Neural cell (in vitro differentiated cells): ENCODE measurements at regions not wholly inside any gene's neighbourhood (a gene's known extent, or its start where the extent isn't known, plus 50 kb on each side); places are given as distances from the start of the nearest gene placed in this dataset.
"Not testable (repeated sequence)": the region's sequence is repeated elsewhere in the genome, so short reads cannot be mapped to it uniquely, and the experiment has no call there.

ENCODE experiments used
- CTCF ChIP-seq: fragments of 450-650 bp; IDR thresholded peaks from 2 replicates; pipeline ENCODE4 v1.5.1; 2014; ENCODE audit warnings: antibody characterized with exemption, mild to moderate bottlenecking, moderate library complexity; ENCODE audit not compliant: poor library complexity, severe bottlenecking
- EP300 ChIP-seq: fragments of 450-650 bp; conservative IDR thresholded peaks from 2 replicates; pipeline ENCODE4 v1.6.1; 2014; ENCODE audit warnings: antibody characterized with exemption, mild to moderate bottlenecking, moderate library complexity; ENCODE audit not compliant: poor library complexity, severe bottlenecking
- EZH2 ChIP-seq: fragments of 200-600, 300-800 bp; shearing (Covaris generic), sonication (generic); IDR thresholded peaks from 2 replicates; pipeline ENCODE4 v1.6.1; 2014; ENCODE audit warnings: antibody characterized with exemption, low read length, borderline replicate concordance, mild to moderate bottlenecking; ENCODE audit not compliant: insufficient read depth, poor library complexity, severe bottlenecking
- POLR2AphosphoS5 ChIP-seq: IDR thresholded peaks from 2 replicates; pipeline ENCODE4 v1.6.1; 2012
- REST ChIP-seq: IDR thresholded peaks from 2 replicates; pipeline ENCODE4 v1.6.1; 2012; ENCODE audit warnings: borderline replicate concordance
- SMC3 ChIP-seq: fragments of 450-650 bp; conservative IDR thresholded peaks from 2 replicates; pipeline ENCODE4 v1.6.1; 2014; ENCODE audit warnings: antibody characterized with exemption, mild to moderate bottlenecking, moderate library complexity; ENCODE audit not compliant: poor library complexity

- not testable (repeated sequence) for TF ChIP-seq CTCF, EZH2, EP300, POLR2AphosphoS5, SMC3, REST
Measured at GRCh38 chr1:55784941-55785450, 569.8 kb upstream of the USP24 start.
